KMS-11 (cell line): ENCODE measurements at regions not wholly inside any gene's neighbourhood (a gene's known extent, or its start where the extent isn't known, plus 50 kb on each side); places are given as distances from the start of the nearest gene placed in this dataset.

ENCODE experiments used
- H2AFZ ChIP-seq: fragments of 200-600 bp; sonication (generic); 2 replicates; pipeline ENCODE4 v1.6.1; 2016; ENCODE audit warnings: antibody characterized with exemption, mixed run types, low read depth
- H3K27ac ChIP-seq: fragments of 200-600 bp; sonication (generic); 2 replicates; pipeline ENCODE4 v1.6.1; 2016; ENCODE audit warnings: mild to moderate bottlenecking, mixed run types
- H3K27me3 ChIP-seq: fragments of 200-600 bp; sonication (generic); 2 replicates; pipeline ENCODE4 v1.6.1; 2017; ENCODE audit warnings: mild to moderate bottlenecking, low read depth, mixed run types, moderate library complexity; ENCODE audit not compliant: insufficient read depth
- H3K36me3 ChIP-seq: fragments of 200-600 bp; sonication (generic); 2 replicates; pipeline ENCODE4 v1.6.1; 2017; ENCODE audit warnings: mild to moderate bottlenecking, mixed run types; ENCODE audit not compliant: insufficient read depth
- H3K4me1 ChIP-seq: fragments of 200-600 bp; sonication (generic); 2 replicates; pipeline ENCODE4 v1.6.1; 2016; ENCODE audit warnings: mild to moderate bottlenecking, low read depth, mixed run types; ENCODE audit not compliant: poor library complexity, severe bottlenecking
- H3K4me2 ChIP-seq: fragments of 200-600 bp; sonication (generic); 2 replicates; pipeline ENCODE4 v1.7.0; 2016; ENCODE audit warnings: mild to moderate bottlenecking, mixed run types
- H3K4me3 ChIP-seq: fragments of 200-600 bp; sonication (generic); IDR thresholded peaks from 2 replicates; pipeline ENCODE4 v1.6.1; 2017; ENCODE audit warnings: low read depth, low read length, mixed read lengths; ENCODE audit not compliant: insufficient read depth
- H3K79me2 ChIP-seq: fragments of 200-600 bp; sonication (generic); 2 replicates; pipeline ENCODE4 v1.6.1; 2016; ENCODE audit warnings: low read depth, mixed run types; ENCODE audit not compliant: insufficient read depth
- H3K9ac ChIP-seq: fragments of 200-600 bp; sonication (generic); 2 replicates; pipeline ENCODE4 v1.6.1; 2016; ENCODE audit warnings: mild to moderate bottlenecking, mixed run types
- H4K20me1 ChIP-seq: fragments of 200-600 bp; sonication (generic); 2 replicates; pipeline ENCODE4 v1.6.1; 2016; ENCODE audit warnings: mild to moderate bottlenecking, mixed run types; ENCODE audit not compliant: insufficient read depth
- TF ChIP-seq, protein P1 (sequence below): fragments of 200-600 bp; sonication (generic); conservative IDR thresholded peaks from 2 replicates; pipeline ENCODE4 v1.6.1; 2017; ENCODE audit warnings: low read depth, mild to moderate bottlenecking, antibody characterized with exemption, low read length, moderate library complexity, mixed read lengths

DNA sequence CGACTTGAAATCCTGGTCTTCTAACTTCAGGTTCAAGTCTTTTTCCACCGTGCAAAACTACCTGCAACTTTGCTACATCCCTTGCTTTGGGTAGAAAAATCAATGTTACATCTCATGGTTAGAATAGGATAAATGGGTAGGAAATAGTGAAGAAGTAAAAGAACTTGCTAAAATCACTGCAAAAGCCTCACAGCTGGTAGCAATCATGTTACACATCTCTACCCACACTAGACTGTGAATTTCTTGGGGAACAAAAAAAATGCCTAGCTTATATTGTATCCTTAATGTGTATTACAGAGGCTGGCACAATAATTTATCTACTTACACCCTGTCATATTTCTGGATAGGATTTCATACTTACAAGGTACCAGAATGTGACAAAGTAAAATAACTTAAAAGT lies 133.8 kb downstream of the FAM181B start:
- no peaks in the 10 kb centered on the region for H4K20me1 ChIP-seq
- no peak overlapping the region for H3K4me2 ChIP-seq
- H3K9ac ChIP-seq, result no peak overlapping the region
- H3K36me3 ChIP-seq, result no peaks in the 10 kb centered on the region
- H3K79me2 ChIP-seq, result no peaks in the 10 kb centered on the region
- no peaks in the 10 kb centered on the region for H3K27me3 ChIP-seq
- H3K4me1 ChIP-seq, result no peaks in the 10 kb centered on the region
- no peak overlapping the region for H2AFZ ChIP-seq
- no peak overlapping the region for H3K27ac ChIP-seq
- TF ChIP-seq, protein P1, sequence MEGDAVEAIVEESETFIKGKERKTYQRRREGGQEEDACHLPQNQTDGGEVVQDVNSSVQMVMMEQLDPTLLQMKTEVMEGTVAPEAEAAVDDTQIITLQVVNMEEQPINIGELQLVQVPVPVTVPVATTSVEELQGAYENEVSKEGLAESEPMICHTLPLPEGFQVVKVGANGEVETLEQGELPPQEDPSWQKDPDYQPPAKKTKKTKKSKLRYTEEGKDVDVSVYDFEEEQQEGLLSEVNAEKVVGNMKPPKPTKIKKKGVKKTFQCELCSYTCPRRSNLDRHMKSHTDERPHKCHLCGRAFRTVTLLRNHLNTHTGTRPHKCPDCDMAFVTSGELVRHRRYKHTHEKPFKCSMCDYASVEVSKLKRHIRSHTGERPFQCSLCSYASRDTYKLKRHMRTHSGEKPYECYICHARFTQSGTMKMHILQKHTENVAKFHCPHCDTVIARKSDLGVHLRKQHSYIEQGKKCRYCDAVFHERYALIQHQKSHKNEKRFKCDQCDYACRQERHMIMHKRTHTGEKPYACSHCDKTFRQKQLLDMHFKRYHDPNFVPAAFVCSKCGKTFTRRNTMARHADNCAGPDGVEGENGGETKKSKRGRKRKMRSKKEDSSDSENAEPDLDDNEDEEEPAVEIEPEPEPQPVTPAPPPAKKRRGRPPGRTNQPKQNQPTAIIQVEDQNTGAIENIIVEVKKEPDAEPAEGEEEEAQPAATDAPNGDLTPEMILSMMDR, result no peak
- no peak overlapping the region for H3K4me3 ChIP-seq

DNA sequence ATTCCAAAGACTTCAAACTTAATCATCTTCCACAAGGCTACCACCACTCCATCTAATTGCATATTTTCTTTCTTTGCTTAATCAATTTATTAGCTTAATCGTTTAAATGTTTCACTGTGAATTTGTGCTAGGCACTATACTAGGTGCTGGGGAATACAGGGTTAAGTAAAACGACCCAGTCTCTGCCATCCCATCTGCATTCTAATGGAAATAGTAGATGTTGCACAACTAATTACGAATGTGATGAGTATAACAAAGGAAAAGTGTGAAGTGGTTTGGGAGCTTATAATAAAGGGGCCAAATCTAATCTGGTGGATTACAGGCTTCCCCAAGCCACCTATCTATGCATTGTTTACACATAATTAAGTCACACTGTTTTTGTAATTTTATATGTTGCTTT lies 147.1 kb downstream of the FAM181B start:
- no peak overlapping the region for H2AFZ ChIP-seq
- no peak overlapping the region for H3K27ac ChIP-seq
- H3K27me3 ChIP-seq, result no peaks in the 10 kb centered on the region
- H3K4me1 ChIP-seq, result no peaks in the 10 kb centered on the region
- H4K20me1 ChIP-seq, result no peaks in the 10 kb centered on the region
- no peak overlapping the region for H3K9ac ChIP-seq
- H3K36me3 ChIP-seq, result no peaks in the 10 kb centered on the region
- no peak overlapping the region for H3K4me3 ChIP-seq
- no peak overlapping the region for H3K4me2 ChIP-seq
- TF ChIP-seq, protein P1, result no peak
- H3K79me2 ChIP-seq, result no peaks in the 10 kb centered on the region

DNA sequence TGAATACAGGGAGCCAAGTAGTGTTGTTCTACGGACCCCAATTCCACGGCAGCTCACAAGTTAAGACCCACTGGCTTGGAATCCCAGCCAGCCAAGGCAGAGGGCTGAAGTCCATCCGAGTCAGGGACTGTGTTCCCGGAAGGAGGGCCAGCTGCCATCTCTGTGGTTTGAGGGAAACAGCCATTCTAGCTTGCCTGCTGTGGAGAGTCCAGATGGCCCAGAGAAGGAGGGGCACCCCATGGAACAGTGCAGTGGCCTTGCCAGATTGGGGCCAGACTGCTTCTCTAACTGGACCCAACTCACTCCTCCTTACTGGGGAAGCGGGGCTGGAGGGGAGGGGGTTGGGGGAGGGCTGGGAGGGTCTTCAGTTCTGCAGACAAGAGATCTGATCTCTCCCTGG lies 156.4 kb downstream of the FAM181B start:
- no peak overlapping the region for H3K4me2 ChIP-seq
- H2AFZ ChIP-seq, result no peak overlapping the region
- no peak overlapping the region for H3K9ac ChIP-seq
- H3K27ac ChIP-seq, result no peak overlapping the region
- H3K4me1 ChIP-seq, result no peaks in the 10 kb centered on the region
- H3K79me2 ChIP-seq, result no peaks in the 10 kb centered on the region
- H3K4me3 ChIP-seq, result no peak overlapping the region
- TF ChIP-seq, protein P1, result no peak
- H3K36me3 ChIP-seq, result no peaks in the 10 kb centered on the region
- no peaks in the 10 kb centered on the region for H3K27me3 ChIP-seq
- H4K20me1 ChIP-seq, result no peaks in the 10 kb centered on the region

DNA sequence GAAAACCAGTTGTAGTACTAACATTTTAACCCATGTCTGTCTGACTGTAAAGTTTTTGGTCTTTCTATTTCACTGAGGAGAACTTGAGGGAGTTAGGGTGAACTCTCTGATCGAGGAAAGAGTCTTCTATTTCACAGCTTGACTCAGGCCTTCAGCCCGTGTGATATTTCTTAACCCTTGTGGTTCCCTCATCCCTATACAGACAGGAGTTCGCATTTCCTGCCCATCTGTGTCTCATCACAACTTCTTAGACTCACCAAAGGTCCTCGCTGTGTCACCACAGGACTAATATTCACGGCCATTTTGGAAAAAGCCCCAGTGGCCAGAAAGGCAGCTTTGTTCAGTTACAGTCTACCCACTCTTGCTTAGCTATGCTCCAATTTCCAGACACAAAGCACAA lies 172.8 kb downstream of the FAM181B start:
- H3K27ac ChIP-seq, result no peak overlapping the region
- TF ChIP-seq, protein P1, result no peak
- no peaks in the 10 kb centered on the region for H3K36me3 ChIP-seq
- peaks cover 19% of the 10 kb centered on the region for H3K4me1 ChIP-seq
- no peak overlapping the region for H3K9ac ChIP-seq
- H2AFZ ChIP-seq, result no peak overlapping the region
- H4K20me1 ChIP-seq, result no peaks in the 10 kb centered on the region
- H3K27me3 ChIP-seq, result no peaks in the 10 kb centered on the region
- H3K4me3 ChIP-seq, result no peak overlapping the region
- H3K4me2 ChIP-seq, result no peak overlapping the region
- H3K79me2 ChIP-seq, result no peaks in the 10 kb centered on the region

DNA sequence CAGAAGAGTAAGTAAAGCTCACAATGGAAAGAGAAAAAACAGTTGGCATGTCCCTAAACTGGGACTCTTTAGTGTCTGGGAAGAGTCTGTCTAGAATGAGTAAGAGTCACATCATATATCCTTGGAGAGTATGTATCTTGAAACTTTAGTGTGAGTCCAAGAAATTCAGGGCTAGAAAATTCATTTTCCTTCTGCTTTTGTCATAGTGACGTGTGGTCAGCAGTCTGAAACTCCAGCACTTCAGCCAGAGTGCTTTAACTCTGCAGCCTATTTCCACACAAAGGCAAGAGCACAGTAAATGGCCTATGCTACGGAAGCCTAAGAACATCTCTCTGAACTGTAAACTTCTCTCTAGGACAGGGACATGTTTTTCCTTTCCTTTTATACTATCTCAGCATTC lies 174.1 kb downstream of the FAM181B start:
- Histone ChIP-seq H3K27me3 (no peaks in the 10 kb centered on the region), H3K4me1 (peaks cover 19% of the 10 kb centered on the region), H3K79me2 (no peaks in the 10 kb centered on the region), H3K4me3 (no peak overlapping the region), H3K4me2 (no peak overlapping the region), H4K20me1 (no peaks in the 10 kb centered on the region), H3K36me3 (no peaks in the 10 kb centered on the region), H3K27ac (no peak overlapping the region), H3K9ac (no peak overlapping the region), H2AFZ (no peak overlapping the region)
- TF ChIP-seq, protein P1, result no peak
